HepG2 (cell line): ENCODE measurements at regions not wholly inside any gene's neighbourhood (a gene's known extent, or its start where the extent isn't known, plus 50 kb on each side); places are given as distances from the start of the nearest gene placed in this dataset.

Source experiments
- DR1 ChIP-seq: sonication (generic); formaldehyde crosslinking; IDR thresholded peaks from 2 replicates; pipeline ENCODE4 v1.8.0; 2021; ENCODE audit warnings: mild to moderate bottlenecking, missing genetic modification reagents, inconsistent platforms
- GPN1 ChIP-seq: sonication (generic); formaldehyde crosslinking; IDR thresholded peaks from 2 replicates; pipeline ENCODE4 v1.5.1; 2020; ENCODE audit warnings: missing genetic modification reagents, borderline replicate concordance
- HOXA5 ChIP-seq: sonication (generic); formaldehyde crosslinking; IDR thresholded peaks from 2 replicates; pipeline ENCODE4 v1.4.0; 2020; ENCODE audit warnings: missing genetic modification reagents
- NFIC ChIP-seq: IDR thresholded peaks from 2 replicates; pipeline ENCODE4 v1.6.1; 2012; ENCODE audit warnings: mild to moderate bottlenecking, low read length, inconsistent platforms
- NR2C2 ChIP-seq: sonication (generic); formaldehyde crosslinking; IDR thresholded peaks from 2 replicates; pipeline ENCODE4 v1.4.0; 2020; ENCODE audit warnings: missing genetic modification reagents, mild to moderate bottlenecking, moderate library complexity, borderline replicate concordance
- RAD21 ChIP-seq: fragments of 450-650 bp; formaldehyde crosslinking; IDR thresholded peaks from 2 replicates; pipeline ENCODE4 v1.5.0; 2020; ENCODE audit warnings: mild to moderate bottlenecking
- RFX5 ChIP-seq: IDR thresholded peaks from 2 replicates; pipeline ENCODE4 v1.6.1; 2011; ENCODE audit warnings: low read depth, low read length, improper control_type of control experiment
- SUZ12 ChIP-seq: fragments of 150-350 bp; IDR thresholded peaks from 2 replicates; pipeline ENCODE4 v1.6.1; 2014; ENCODE audit warnings: low read depth, low read length
- TARDBP ChIP-seq: sonication (generic); formaldehyde crosslinking; IDR thresholded peaks from 2 replicates; pipeline ENCODE4 v1.8.0; 2022; ENCODE audit warnings: mild to moderate bottlenecking, missing genetic modification reagents
- ZBTB38 ChIP-seq: sonication (generic); formaldehyde crosslinking; IDR thresholded peaks from 2 replicates; pipeline ENCODE4 v1.5.1; 2020; ENCODE audit warnings: mild to moderate bottlenecking, missing genetic modification reagents
- ZNF251 ChIP-seq: sonication (generic); formaldehyde crosslinking; IDR thresholded peaks from 2 replicates; pipeline ENCODE4 v1.9.0; 2021; ENCODE audit warnings: mild to moderate bottlenecking, missing genetic modification reagents
- ZNF441 ChIP-seq: sonication (generic); formaldehyde crosslinking; IDR thresholded peaks from 2 replicates; pipeline ENCODE4 v1.7.0; 2021; ENCODE audit warnings: missing genetic modification reagents, borderline replicate concordance
- ZNF567 ChIP-seq: sonication (generic); formaldehyde crosslinking; IDR thresholded peaks from 2 replicates; pipeline ENCODE4 v1.8.1; 2023; ENCODE audit warnings: mild to moderate bottlenecking, missing genetic modification reagents, borderline replicate concordance
- ZNF777 ChIP-seq: sonication (generic); formaldehyde crosslinking; IDR thresholded peaks from 2 replicates; pipeline ENCODE4 v1.4.0; 2020; ENCODE audit warnings: missing genetic modification reagents
- ZSCAN25 ChIP-seq: sonication (generic); formaldehyde crosslinking; IDR thresholded peaks from 2 replicates; pipeline ENCODE4 v1.8.0; 2022; ENCODE audit warnings: mild to moderate bottlenecking, missing genetic modification reagents
- TF ChIP-seq, protein P1 (sequence below): IDR thresholded peaks from 2 replicates; pipeline ENCODE4 v1.6.1; 2012; ENCODE audit warnings: low read depth, low read length, improper control_type of control experiment
- TF ChIP-seq, protein P2 (sequence below): sonication (generic); formaldehyde crosslinking; IDR thresholded peaks from 2 replicates; pipeline ENCODE4 v1.4.0; 2020; ENCODE audit warnings: missing genetic modification reagents
- TF ChIP-seq, protein P3 (sequence below): sonication (generic); formaldehyde crosslinking; IDR thresholded peaks from 2 replicates; pipeline ENCODE4 v1.9.0; 2021; ENCODE audit warnings: missing genetic modification reagents, mild to moderate bottlenecking, borderline replicate concordance
- TF ChIP-seq, protein P4 (sequence below): sonication (generic); formaldehyde crosslinking; IDR thresholded peaks from 2 replicates; pipeline ENCODE4 v1.4.0; 2020; ENCODE audit warnings: missing genetic modification reagents, borderline replicate concordance
- TF ChIP-seq, protein P5 (sequence below): sonication (generic); formaldehyde crosslinking; IDR thresholded peaks from 2 replicates; pipeline ENCODE4 v1.5.0; 2020; ENCODE audit warnings: mild to moderate bottlenecking, missing genetic modification reagents, moderate library complexity
- TF ChIP-seq, protein P6 (sequence below): sonication (generic); formaldehyde crosslinking; IDR thresholded peaks from 2 replicates; pipeline ENCODE4 v1.8.0; 2023; ENCODE audit warnings: mild to moderate bottlenecking, missing genetic modification reagents

DNA sequence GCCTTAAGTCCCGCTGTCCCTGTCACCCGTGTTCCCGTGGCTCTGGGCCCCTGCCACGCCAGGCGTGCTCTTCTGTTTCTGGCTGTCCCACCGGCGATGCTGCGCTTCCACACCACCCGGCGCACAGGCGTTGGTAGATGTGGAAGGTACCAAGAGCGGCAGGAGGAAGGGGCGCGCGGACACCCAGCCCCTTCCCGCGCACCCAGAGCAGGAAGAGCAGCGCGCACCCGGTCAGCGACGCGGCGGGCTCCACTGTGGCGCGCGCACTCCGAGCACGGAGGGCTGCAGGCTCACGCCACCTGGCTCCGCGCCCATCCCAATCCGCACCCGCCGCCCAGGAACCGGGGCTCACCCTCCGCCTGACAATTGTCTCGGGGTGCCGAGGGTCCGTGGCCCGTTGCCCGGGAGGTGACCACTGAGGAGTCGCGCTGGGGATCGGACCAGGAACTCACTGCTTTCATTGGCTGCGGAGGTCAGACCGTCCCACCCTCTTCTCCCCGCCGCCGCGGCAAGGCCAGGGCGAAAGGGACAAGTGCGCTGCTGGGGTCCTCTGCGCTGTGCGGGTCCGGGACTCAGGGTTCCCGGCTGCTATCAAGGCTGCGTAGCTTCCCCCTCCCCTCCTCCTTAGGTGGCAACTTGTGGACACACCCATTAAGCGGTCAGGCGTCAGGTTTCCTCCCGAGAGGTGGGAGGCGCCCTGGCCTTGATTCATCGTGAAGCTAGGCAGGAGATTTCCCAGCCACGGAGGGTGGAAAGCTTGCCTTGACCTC is 121.6 kb upstream of the ZNF92 start (continued):
- TF ChIP-seq, protein P1, sequence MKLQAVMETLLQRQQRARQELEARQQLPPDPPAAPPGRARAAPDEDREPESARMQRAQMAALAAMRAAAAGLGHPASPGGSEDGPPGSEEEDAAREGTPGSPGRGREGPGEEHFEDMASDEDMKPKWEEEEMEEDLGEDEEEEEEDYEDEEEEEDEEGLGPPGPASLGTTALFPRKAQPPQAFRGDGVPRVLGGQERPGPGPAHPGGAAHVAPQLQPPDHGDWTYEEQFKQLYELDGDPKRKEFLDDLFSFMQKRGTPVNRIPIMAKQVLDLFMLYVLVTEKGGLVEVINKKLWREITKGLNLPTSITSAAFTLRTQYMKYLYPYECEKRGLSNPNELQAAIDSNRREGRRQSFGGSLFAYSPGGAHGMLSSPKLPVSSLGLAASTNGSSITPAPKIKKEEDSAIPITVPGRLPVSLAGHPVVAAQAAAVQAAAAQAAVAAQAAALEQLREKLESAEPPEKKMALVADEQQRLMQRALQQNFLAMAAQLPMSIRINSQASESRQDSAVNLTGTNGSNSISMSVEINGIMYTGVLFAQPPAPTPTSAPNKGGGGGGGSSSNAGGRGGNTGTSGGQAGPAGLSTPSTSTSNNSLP, result no peak
- TF ChIP-seq, protein P2, sequence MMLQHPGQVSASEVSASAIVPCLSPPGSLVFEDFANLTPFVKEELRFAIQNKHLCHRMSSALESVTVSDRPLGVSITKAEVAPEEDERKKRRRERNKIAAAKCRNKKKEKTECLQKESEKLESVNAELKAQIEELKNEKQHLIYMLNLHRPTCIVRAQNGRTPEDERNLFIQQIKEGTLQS (CRISPR knock-in tag), result no peak
- TF ChIP-seq, protein P3, sequence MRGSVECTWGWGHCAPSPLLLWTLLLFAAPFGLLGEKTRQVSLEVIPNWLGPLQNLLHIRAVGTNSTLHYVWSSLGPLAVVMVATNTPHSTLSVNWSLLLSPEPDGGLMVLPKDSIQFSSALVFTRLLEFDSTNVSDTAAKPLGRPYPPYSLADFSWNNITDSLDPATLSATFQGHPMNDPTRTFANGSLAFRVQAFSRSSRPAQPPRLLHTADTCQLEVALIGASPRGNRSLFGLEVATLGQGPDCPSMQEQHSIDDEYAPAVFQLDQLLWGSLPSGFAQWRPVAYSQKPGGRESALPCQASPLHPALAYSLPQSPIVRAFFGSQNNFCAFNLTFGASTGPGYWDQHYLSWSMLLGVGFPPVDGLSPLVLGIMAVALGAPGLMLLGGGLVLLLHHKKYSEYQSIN, result no peak
- peak; percentile 53; the same call in 1 of the 2 replicates for TF ChIP-seq TARDBP (CRISPR knock-in tag)
- TF ChIP-seq, protein P4, sequence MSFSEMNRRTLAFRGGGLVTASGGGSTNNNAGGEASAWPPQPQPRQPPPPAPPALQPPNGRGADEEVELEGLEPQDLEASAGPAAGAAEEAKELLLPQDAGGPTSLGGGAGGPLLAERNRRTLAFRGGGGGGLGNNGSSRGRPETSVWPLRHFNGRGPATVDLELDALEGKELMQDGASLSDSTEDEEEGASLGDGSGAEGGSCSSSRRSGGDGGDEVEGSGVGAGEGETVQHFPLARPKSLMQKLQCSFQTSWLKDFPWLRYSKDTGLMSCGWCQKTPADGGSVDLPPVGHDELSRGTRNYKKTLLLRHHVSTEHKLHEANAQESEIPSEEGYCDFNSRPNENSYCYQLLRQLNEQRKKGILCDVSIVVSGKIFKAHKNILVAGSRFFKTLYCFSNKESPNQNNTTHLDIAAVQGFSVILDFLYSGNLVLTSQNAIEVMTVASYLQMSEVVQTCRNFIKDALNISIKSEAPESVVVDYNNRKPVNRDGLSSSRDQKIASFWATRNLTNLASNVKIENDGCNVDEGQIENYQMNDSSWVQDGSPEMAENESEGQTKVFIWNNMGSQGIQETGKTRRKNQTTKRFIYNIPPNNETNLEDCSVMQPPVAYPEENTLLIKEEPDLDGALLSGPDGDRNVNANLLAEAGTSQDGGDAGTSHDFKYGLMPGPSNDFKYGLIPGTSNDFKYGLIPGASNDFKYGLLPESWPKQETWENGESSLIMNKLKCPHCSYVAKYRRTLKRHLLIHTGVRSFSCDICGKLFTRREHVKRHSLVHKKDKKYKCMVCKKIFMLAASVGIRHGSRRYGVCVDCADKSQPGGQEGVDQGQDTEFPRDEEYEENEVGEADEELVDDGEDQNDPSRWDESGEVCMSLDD (CRISPR knock-in tag), result peak; percentile 96
- TF ChIP-seq HOXA5, result peak; percentile 58; the same call in 1 of the 2 replicates
- TF ChIP-seq NR2C2 (CRISPR knock-in tag), result peak; percentile 48; the same call in 1 of the 2 replicates
- TF ChIP-seq ZNF567 (CRISPR knock-in tag), result no peak
- TF ChIP-seq ZNF251 (CRISPR knock-in tag), result no peak
- peak; percentile 64 for TF ChIP-seq ZNF777 (CRISPR knock-in tag)
- peak; percentile 24; the same call in 1 of the 2 replicates for TF ChIP-seq RAD21 (CRISPR knock-in tag)
- no peak for TF ChIP-seq SUZ12
- TF ChIP-seq, protein P5, sequence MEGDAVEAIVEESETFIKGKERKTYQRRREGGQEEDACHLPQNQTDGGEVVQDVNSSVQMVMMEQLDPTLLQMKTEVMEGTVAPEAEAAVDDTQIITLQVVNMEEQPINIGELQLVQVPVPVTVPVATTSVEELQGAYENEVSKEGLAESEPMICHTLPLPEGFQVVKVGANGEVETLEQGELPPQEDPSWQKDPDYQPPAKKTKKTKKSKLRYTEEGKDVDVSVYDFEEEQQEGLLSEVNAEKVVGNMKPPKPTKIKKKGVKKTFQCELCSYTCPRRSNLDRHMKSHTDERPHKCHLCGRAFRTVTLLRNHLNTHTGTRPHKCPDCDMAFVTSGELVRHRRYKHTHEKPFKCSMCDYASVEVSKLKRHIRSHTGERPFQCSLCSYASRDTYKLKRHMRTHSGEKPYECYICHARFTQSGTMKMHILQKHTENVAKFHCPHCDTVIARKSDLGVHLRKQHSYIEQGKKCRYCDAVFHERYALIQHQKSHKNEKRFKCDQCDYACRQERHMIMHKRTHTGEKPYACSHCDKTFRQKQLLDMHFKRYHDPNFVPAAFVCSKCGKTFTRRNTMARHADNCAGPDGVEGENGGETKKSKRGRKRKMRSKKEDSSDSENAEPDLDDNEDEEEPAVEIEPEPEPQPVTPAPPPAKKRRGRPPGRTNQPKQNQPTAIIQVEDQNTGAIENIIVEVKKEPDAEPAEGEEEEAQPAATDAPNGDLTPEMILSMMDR, result no peak; the same call in none of the 2 replicates
- TF ChIP-seq, protein P6, sequence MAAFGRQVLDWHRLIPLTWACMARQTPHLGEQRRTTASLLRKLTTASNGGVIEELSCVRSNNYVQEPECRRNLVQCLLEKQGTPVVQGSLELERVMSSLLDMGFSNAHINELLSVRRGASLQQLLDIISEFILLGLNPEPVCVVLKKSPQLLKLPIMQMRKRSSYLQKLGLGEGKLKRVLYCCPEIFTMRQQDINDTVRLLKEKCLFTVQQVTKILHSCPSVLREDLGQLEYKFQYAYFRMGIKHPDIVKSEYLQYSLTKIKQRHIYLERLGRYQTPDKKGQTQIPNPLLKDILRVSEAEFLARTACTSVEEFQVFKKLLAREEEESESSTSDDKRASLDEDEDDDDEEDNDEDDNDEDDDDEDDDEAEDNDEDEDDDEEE, result peak; percentile 75; the same call in 1 of the 2 replicates
- TF ChIP-seq ZNF441 (CRISPR knock-in tag), result peak; percentile 87; the same call in 1 of the 2 replicates
- no peak for TF ChIP-seq NFIC
- peak; percentile 70 for TF ChIP-seq ZBTB38 (CRISPR knock-in tag)
- no peak for TF ChIP-seq GPN1 (CRISPR knock-in tag)
- peak; percentile 65 for TF ChIP-seq ZSCAN25
- TF ChIP-seq RFX5, result no peak
- TF ChIP-seq DR1 (CRISPR knock-in tag), result peak; percentile 38; the same call in 1 of the 2 replicates
